NCI-H748 treated with DMSO at 0.1 percent for 48 hours (cell line): ENCODE measurements at regions not wholly inside any gene's neighbourhood (a gene's known extent, or its start where the extent isn't known, plus 50 kb on each side); places are given as distances from the start of the nearest gene placed in this dataset.
"Not testable (repeated sequence)": the region's sequence is repeated elsewhere in the genome, so short reads cannot be mapped to it uniquely, and the experiment has no call there.

Experiments
- DNase-seq: peaks from one replicate; lab custom pipeline; 2025; lab: John Stamatoyannopoulos, UW

GRCh38 chr7:80292634-80293033 lies 158.0 kb downstream of the GNAI1 start:
- not testable (repeated sequence) for DNase-seq

DNA sequence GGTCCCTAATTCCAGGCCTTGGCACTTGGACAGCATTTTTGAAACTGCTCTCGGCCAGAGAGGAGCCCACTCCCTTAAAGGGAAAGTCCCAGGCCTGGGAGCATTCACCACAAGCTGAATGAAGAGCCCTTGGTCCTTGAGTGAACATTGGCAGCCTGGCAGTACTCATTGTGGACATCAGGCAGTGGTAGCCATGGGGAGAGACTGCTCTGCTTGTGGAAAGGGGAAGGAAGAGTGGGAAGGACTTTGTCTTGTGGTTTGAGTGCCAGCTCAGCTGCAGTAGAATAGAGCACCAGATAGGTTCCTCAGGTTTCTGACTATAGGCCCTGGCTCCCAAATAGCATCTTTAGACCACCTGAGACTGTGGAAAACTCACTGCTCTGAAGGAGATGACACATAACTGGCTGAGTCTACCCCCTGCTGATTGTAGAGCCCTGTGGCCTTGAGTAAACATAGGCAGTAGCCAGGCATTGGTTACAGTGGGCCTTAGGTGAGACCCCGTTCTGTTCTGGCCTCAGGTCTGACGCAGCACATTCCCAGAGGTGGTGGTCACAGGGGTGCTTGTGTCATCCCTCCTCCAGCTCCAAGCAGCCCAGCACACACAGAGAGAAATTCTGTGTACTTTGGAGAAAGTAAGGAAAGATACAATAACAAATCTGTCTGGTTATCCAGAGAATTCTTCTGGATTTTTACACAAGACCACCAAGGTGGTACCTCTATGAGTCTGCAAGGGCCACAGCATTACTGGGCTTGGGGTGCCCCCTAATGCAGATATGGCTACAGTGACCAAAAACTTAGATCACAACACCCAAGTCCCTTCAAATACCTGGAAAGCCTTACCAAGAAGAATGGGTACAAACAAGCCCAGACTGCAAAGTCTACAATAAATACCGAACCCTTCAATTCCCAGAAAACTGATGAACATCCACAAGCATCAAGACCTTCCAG lies 153.8 kb downstream of the GNAI1 start:
- no peak for DNase-seq

DNA sequence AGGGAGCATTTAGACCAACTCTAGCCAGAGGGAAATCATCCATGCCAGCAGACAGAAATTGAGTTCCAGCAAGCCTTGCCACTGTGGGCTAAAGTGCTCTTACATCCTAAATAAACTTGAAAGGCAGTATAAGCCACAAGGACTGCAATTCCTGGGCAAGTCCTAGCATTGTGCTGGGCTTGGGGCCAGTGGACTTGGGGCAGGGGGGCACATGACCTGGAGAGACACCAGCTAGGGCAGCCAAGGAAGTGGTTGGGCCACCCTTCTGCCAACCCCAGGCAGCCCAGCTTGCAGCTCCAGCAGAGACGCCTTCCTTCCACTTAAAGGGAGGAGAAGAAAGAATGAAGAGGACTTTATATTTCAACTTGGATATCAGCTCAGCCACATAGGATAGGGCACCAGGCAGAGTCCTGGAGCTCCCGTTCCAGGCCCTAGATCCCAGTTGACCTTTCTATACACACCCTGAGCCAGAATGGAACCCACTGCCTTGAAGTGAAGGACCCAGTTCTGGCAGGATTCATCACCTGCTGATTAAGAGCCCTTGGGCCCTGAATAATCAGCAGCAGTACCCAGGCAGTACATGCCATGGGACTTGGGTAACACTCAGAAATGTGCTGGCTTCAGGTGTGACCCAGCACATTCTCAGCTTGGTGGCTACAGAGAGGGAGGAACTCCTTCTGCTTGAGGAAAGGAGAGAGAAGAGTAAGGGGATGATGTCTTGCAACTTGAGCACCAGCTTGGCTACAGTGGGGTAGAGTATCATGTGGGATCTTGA lies 153.0 kb downstream of the GNAI1 start:
- DNase-seq, result no peak

- no peak for DNase-seq
Measured at GRCh38 chr7:80286611-80287010, 152.0 kb downstream of the GNAI1 start.

DNA sequence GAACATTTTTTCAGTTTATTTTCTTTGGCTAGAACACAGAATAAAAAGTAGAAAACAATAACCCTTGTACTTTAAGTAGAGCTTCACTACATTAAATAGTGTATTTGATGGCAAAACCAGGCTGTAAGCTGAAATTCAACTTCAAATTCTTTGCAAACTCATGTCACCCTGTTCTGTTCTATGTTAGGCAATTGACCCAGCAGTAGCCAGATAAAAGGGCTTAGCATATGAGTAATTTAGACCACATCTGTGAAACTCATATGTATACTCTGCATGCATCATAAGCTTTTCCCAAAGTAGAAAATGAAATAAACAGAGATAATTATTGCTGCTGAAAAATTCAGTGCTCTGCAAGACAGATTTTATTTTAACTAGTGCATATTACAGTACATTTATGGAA lies 150.2 kb downstream of the GNAI1 start:
- no peak for DNase-seq

- no peak for DNase-seq
Measured at GRCh38 chr7:80279760-80280159, 145.1 kb downstream of the GNAI1 start.

DNA sequence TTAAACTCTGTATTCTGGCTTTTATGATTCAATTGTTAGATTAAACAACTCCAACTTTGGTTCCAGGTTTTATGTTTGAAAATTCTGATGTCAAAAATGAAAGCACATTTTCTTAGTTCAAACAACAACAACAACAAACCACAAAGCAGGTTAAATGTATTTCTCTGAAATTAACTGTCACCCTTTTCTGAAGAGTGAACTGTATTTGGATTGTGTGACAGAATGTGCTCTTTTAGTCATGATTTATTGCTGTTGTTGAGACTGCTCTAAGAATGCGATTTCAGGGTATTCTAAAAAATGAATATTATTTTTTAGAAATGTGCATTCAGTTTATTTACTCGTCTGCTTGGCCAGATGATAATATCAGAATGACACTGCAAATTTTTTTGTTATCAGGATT lies 144.1 kb downstream of the GNAI1 start:
- DNase-seq, result no peak

- no peak for DNase-seq
Measured at GRCh38 chr7:80277434-80278427, 143.1 kb downstream of the GNAI1 start.
